H1 (cell line): ENCODE measurements at regions not wholly inside any gene's neighbourhood (a gene's known extent, or its start where the extent isn't known, plus 50 kb on each side); places are given as distances from the start of the nearest gene placed in this dataset.

Experiments used
- ATF3 ChIP-seq: IDR thresholded peaks from 2 replicates; pipeline ENCODE4 v1.6.1; 2011; ENCODE audit warnings: low read depth, mild to moderate bottlenecking, low read length; ENCODE audit not compliant: insufficient read depth
- CHD7 ChIP-seq: fragments of 300-600 bp; sonication (generic); IDR thresholded peaks from 2 replicates; pipeline ENCODE4 v1.7.1; 2012; ENCODE audit warnings: low read length, moderate library complexity, mild to moderate bottlenecking, inconsistent platforms; ENCODE audit not compliant: insufficient replicate concordance
- NANOG ChIP-seq: IDR thresholded peaks from 2 replicates; pipeline ENCODE4 v1.6.1; 2011; ENCODE audit warnings: low read length, low read depth, mild to moderate bottlenecking, inconsistent platforms; ENCODE audit not compliant: insufficient read depth, poor library complexity, severe bottlenecking
- SIX5 ChIP-seq: IDR thresholded peaks from 2 replicates; pipeline ENCODE4 v1.6.1; 2011; ENCODE audit warnings: mild to moderate bottlenecking, low read depth, low read length

GRCh38 chr1:94666797-94667196 lies 125.2 kb upstream of the F3 start (continued):
- peak; percentile 58 for TF ChIP-seq CHD7
- peak; percentile 73 for TF ChIP-seq NANOG
- no peak for TF ChIP-seq SIX5
- TF ChIP-seq ATF3, result no peak
